Heart left ventricle (tissue), 13 donors: ENCODE measurements at regions not wholly inside any gene's neighbourhood (a gene's known extent, or its start where the extent isn't known, plus 50 kb on each side); places are given as distances from the start of the nearest gene placed in this dataset.

Experiments used
- CTCF ChIP-seq, 12 donors: fragments of 200-600 bp; sonication (generic) in 4 of 12; IDR thresholded peaks; one replicate each; pipeline versions ENCODE4 v1.5.0 to v1.8.0; 2018 to 2022; ENCODE audit warnings: antibody characterized with exemption in 12 of 12, mild to moderate bottlenecking in 5 of 12
- POLR2A ChIP-seq, 2 donors: fragments of 450-650 bp; IDR thresholded peaks; one replicate each; pipeline ENCODE4 v1.6.1; 2017; ENCODE audit warnings: antibody characterized with exemption in 2 of 2, mild to moderate bottlenecking in 2 of 2, moderate library complexity in 2 of 2
- donor health status: ischemic (EF 13 %, LVEDD 7.1; RV severe dilation, severe dysfunction).
- donor health status: DM: no; HTN: yes; CAD: no.
- donor health status: DM: no; HTN: no; CAD: no.
- donor health status: ischemic (EF 25% LVEDD 6.9; RV normal size, moderate dysfunction).
- donor health status: ischemic (EF 25% LVEDD 5.7; RV mildly dilated, moderate dysfunction).
- donor health status: ischemic (EF 35%, LVEDD 5.7; RV mildly dilated, moderate dysfunction).
- donor health status: nonischemic (EF 11% LVEDD 7.7; RV severe dilation, severe dysfunction).
- donor health status: DM: yes; HTN: yes; CAD: no.
- donor health status: PGD.
- donor health status: ischemic (EF 29% LVEDD 5.4; RV normal size, mild dysfunction).
- donor health status: nonischemic (EF 23%, LVEDD 6.1; RV moderate dilation, normal function).

- no peak for TF ChIP-seq CTCF (IDR thresholded peaks at IDR 0.05)
- no peak for TF ChIP-seq POLR2A (IDR thresholded peaks at IDR 0.05)
Measured at GRCh38 chr19:31164791-31165251, 184.4 kb downstream of the TSHZ3 start.
